ENCODE measurements at regions not wholly inside any gene's neighbourhood (a gene's known extent, or its start where the extent isn't known, plus 50 kb on each side); places are given as distances from the start of the nearest gene placed in this dataset.

DNA sequence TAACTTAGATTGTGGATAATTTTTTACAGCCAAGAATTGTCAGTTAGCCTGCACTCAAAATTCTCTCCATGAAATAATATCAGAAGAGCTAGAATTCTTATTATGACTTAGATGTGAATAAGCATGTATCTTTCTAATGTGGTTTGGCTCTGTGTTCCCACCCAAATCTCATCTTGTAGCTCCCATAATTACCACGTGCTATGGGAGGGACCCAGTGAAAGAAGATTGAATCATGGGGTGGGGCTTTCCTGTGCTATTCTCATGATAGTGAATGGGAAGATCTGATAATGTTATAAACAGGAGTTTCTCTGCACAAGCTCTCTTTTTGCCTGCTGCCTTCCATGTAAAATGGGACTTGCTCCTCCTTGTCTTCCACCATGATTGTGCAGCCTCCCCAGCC, 176.8 kb downstream of the MAT2B start:
- Mint-ChIP-seq H3K4me3 (no peak overlapping the region), H3K27me3 (ENCODE audit: low read depth in 3 of 3) (peaks cover 1 to 2% (median 2%) of the 10 kb centered on the region in 3 donors), H3K27ac (no peak overlapping the region), H3K4me1 (no peaks in the 10 kb centered on the region), H3K9me3 (peaks cover 0 to 4% (median 0%) of the 10 kb centered on the region in 7 donors), H3K36me3 (no peaks in the 10 kb centered on the region)
- Histone ChIP-seq H4K20me1 (ENCODE audit: insufficient read depth, low read length) (no peaks in the 10 kb centered on the region), H3K36me3 (replicated peaks in 1 of 2; ENCODE audit: control insufficient read depth in 1 of 2, insufficient read depth in 2 of 2, low read length in 2 of 2) (no peaks in the 10 kb centered on the region), H3K9ac (ENCODE audit: insufficient read depth, low read length, poor library complexity, severe bottlenecking) (no peak overlapping the region), H2AFZ (ENCODE audit: insufficient read depth, low read depth, low read length, poor library complexity, severe bottlenecking) (no peak overlapping the region), H3K79me2 (ENCODE audit: insufficient read depth, low read length) (no peaks in the 10 kb centered on the region), H3K9me3 (replicated peaks in 1 of 2; ENCODE audit: control insufficient read depth in 1 of 2, insufficient read depth in 1 of 2, low read length in 2 of 2) (no peaks in the 10 kb centered on the region), H3K4me3 (replicated peaks in 1 of 3; ENCODE audit: low read depth in 2 of 3, low read length in 3 of 3) (no peak overlapping the region), H3K27me3 (ENCODE audit: control insufficient read depth in 2 of 2, insufficient read depth in 2 of 2, low read length in 2 of 2) (no peaks in the 10 kb centered on the region), H3K4me1 (ENCODE audit: control insufficient read depth in 1 of 2, insufficient read depth in 2 of 2, low read length in 2 of 2) (no peaks in the 10 kb centered on the region), H3K27ac (ENCODE audit: low read depth in 1 of 2, low read length in 2 of 2) (no peak overlapping the region), H3K4me2 (replicated peaks; ENCODE audit: extremely low read depth, low read length, poor library complexity, severe bottlenecking) (no peak overlapping the region)
- no CpG with 5 or more reads among the region's 1 CpG for WGBS (ENCODE audit: insufficient coverage)
- TF ChIP-seq, protein P1, sequence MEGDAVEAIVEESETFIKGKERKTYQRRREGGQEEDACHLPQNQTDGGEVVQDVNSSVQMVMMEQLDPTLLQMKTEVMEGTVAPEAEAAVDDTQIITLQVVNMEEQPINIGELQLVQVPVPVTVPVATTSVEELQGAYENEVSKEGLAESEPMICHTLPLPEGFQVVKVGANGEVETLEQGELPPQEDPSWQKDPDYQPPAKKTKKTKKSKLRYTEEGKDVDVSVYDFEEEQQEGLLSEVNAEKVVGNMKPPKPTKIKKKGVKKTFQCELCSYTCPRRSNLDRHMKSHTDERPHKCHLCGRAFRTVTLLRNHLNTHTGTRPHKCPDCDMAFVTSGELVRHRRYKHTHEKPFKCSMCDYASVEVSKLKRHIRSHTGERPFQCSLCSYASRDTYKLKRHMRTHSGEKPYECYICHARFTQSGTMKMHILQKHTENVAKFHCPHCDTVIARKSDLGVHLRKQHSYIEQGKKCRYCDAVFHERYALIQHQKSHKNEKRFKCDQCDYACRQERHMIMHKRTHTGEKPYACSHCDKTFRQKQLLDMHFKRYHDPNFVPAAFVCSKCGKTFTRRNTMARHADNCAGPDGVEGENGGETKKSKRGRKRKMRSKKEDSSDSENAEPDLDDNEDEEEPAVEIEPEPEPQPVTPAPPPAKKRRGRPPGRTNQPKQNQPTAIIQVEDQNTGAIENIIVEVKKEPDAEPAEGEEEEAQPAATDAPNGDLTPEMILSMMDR (IDR thresholded peaks at IDR 0.05): no peak
- DNase-seq: no peak
- intact Hi-C loops (cut with micrococcal nuclease): no loop called here

DNA sequence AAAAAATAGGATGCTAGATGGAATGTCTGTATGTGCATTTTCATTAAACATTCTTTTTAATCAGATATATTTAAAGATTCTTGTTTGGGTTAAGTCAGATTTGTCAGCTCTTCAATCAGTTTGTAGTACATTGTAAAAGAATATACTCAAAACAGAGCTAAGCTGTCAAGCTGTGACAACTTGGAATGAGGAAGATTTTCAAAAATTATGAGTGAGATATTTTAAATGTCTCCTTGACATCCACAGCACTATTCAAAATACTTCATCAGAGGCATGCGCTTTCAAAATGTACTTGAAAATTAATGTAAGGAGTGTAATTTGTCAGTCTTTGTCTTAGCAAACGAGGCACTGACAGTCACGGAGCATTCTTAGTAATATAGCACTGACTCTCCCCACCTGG, 182.0 kb downstream of the MAT2B start:
- Mint-ChIP-seq H3K9me3 (peaks cover 0 to 3% (median 0%) of the 10 kb centered on the region in 7 donors), H3K27ac (no peak overlapping the region), H3K4me3 (no peak overlapping the region), H3K27me3 (ENCODE audit: low read depth in 3 of 3) (peaks cover 2 to 9% (median 2%) of the 10 kb centered on the region in 3 donors), H3K4me1 (no peaks in the 10 kb centered on the region), H3K36me3 (no peaks in the 10 kb centered on the region)
- H2AFZ ChIP-seq (ENCODE audit: insufficient read depth, low read depth, low read length, poor library complexity, severe bottlenecking): no peak overlapping the region
- H4K20me1 ChIP-seq (ENCODE audit: insufficient read depth, low read length): no peaks in the 10 kb centered on the region
- H3K27me3 ChIP-seq (ENCODE audit: control insufficient read depth in 2 of 2, insufficient read depth in 2 of 2, low read length in 2 of 2): no peaks in the 10 kb centered on the region
- H3K4me2 ChIP-seq (replicated peaks; ENCODE audit: extremely low read depth, low read length, poor library complexity, severe bottlenecking): no peak overlapping the region
- no peak overlapping the region for H3K9ac ChIP-seq (ENCODE audit: insufficient read depth, low read length, poor library complexity, severe bottlenecking)
- intact Hi-C loops (cut with micrococcal nuclease): no loop called here
- TF ChIP-seq, protein P1 (IDR thresholded peaks at IDR 0.05): no peak
- H3K9me3 ChIP-seq (replicated peaks in 1 of 2; ENCODE audit: control insufficient read depth in 1 of 2, insufficient read depth in 1 of 2, low read length in 2 of 2): no peaks in the 10 kb centered on the region
- DNase-seq: no peak
- WGBS (ENCODE audit: insufficient coverage): no CpG with 5 or more reads among the region's 3 CpGs
- no peaks in the 10 kb centered on the region for H3K79me2 ChIP-seq (ENCODE audit: insufficient read depth, low read length)
- no peaks in the 10 kb centered on the region for H3K4me1 ChIP-seq (ENCODE audit: control insufficient read depth in 1 of 2, insufficient read depth in 2 of 2, low read length in 2 of 2)
- no peaks in the 10 kb centered on the region for H3K36me3 ChIP-seq (replicated peaks in 1 of 2; ENCODE audit: control insufficient read depth in 1 of 2, insufficient read depth in 2 of 2, low read length in 2 of 2)
- no peak overlapping the region for H3K4me3 ChIP-seq (replicated peaks in 1 of 3; ENCODE audit: low read depth in 2 of 3, low read length in 3 of 3)
- no peak overlapping the region for H3K27ac ChIP-seq (ENCODE audit: low read depth in 1 of 2, low read length in 2 of 2)

All from CD14-positive monocyte (primary cell).